HCT116 (cell line): ENCODE measurements at regions not wholly inside any gene's neighbourhood (a gene's known extent, or its start where the extent isn't known, plus 50 kb on each side); places are given as distances from the start of the nearest gene placed in this dataset.

ENCODE experiments used
- CEBPB ChIP-seq: IDR thresholded peaks from 2 replicates; pipeline ENCODE4 v1.6.1; 2012; ENCODE audit warnings: low read depth
- FOSL1 ChIP-seq: IDR thresholded peaks from 2 replicates; pipeline ENCODE4 v1.6.1; 2012; ENCODE audit warnings: low read depth
- POLR2A ChIP-seq: IDR thresholded peaks from 2 replicates; pipeline ENCODE4 v1.7.0; 2011; ENCODE audit warnings: borderline replicate concordance; ENCODE audit not compliant: insufficient read depth, insufficient read length; ENCODE audit errors: extremely low read depth
- SP1 ChIP-seq: IDR thresholded peaks from 2 replicates; pipeline ENCODE4 v1.6.1; 2012; ENCODE audit warnings: low read depth
- TF ChIP-seq, protein P1 (sequence below), 3 experiments: fragments of 200-600 bp in 1 of 3; sonication (generic) in 1 of 3; IDR thresholded peaks in 2 of 3; conservative IDR thresholded peaks in 1 of 3; 2 replicates each; pipeline ENCODE4 v1.5.1; 2012 to 2017; ENCODE audit warnings: low read depth in 2 of 3, low read length in 2 of 3, antibody characterized with exemption in 1 of 3, borderline replicate concordance in 1 of 3, control low read depth in 1 of 3, mild to moderate bottlenecking in 1 of 3, mixed read lengths in 1 of 3, mixed run types in 1 of 3, moderate library complexity in 1 of 3; ENCODE audit not compliant: insufficient read depth in 1 of 3
- TF ChIP-seq, protein P2 (sequence below): IDR thresholded peaks from 2 replicates; pipeline ENCODE4 v1.6.1; 2012; ENCODE audit warnings: low read depth

DNA sequence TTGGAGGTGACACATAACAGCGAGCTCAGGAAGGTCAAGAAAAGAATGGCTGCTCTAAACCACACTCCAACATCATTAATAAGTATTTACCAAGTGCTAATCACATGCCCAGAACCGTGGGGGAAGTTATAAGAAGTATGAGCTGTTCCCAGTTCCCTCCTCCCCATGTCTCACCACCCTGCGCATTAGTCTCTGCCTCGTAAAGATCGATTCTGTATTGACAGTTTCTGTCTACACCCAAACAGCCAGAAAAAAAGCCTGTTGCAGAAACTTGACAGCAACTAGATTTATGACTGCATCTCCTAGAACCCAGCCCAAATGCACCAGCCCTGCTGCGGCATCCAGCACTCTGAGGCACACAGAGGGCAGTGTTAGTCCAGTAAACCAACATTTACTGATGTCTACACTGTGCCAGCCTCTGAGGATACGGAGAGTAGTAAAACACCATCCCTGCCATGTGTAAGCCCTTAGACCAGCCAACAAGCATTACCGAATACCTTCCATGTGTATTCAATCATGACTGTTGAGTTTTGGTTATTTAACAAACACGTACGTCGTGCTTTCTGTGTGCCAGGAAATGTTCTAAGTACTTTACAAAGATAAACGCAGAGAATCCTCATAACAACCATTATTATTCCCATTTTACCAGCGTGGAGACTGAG lies 63.6 kb upstream of the ZBTB40 start:
- TF ChIP-seq, protein P1, sequence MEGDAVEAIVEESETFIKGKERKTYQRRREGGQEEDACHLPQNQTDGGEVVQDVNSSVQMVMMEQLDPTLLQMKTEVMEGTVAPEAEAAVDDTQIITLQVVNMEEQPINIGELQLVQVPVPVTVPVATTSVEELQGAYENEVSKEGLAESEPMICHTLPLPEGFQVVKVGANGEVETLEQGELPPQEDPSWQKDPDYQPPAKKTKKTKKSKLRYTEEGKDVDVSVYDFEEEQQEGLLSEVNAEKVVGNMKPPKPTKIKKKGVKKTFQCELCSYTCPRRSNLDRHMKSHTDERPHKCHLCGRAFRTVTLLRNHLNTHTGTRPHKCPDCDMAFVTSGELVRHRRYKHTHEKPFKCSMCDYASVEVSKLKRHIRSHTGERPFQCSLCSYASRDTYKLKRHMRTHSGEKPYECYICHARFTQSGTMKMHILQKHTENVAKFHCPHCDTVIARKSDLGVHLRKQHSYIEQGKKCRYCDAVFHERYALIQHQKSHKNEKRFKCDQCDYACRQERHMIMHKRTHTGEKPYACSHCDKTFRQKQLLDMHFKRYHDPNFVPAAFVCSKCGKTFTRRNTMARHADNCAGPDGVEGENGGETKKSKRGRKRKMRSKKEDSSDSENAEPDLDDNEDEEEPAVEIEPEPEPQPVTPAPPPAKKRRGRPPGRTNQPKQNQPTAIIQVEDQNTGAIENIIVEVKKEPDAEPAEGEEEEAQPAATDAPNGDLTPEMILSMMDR (IDR thresholded peaks at IDR 0.05 in 2 of 3, conservative IDR thresholded peaks at IDR 0.05 in 1 of 3; ENCODE audit: borderline replicate concordance in 1 of 3, insufficient read depth in 1 of 3, low read depth in 2 of 3, low read length in 2 of 3), result no peak
- TF ChIP-seq POLR2A (no peak), FOSL1 (no peak), CEBPB (no peak), SP1 (no peak)
- TF ChIP-seq, protein P2, sequence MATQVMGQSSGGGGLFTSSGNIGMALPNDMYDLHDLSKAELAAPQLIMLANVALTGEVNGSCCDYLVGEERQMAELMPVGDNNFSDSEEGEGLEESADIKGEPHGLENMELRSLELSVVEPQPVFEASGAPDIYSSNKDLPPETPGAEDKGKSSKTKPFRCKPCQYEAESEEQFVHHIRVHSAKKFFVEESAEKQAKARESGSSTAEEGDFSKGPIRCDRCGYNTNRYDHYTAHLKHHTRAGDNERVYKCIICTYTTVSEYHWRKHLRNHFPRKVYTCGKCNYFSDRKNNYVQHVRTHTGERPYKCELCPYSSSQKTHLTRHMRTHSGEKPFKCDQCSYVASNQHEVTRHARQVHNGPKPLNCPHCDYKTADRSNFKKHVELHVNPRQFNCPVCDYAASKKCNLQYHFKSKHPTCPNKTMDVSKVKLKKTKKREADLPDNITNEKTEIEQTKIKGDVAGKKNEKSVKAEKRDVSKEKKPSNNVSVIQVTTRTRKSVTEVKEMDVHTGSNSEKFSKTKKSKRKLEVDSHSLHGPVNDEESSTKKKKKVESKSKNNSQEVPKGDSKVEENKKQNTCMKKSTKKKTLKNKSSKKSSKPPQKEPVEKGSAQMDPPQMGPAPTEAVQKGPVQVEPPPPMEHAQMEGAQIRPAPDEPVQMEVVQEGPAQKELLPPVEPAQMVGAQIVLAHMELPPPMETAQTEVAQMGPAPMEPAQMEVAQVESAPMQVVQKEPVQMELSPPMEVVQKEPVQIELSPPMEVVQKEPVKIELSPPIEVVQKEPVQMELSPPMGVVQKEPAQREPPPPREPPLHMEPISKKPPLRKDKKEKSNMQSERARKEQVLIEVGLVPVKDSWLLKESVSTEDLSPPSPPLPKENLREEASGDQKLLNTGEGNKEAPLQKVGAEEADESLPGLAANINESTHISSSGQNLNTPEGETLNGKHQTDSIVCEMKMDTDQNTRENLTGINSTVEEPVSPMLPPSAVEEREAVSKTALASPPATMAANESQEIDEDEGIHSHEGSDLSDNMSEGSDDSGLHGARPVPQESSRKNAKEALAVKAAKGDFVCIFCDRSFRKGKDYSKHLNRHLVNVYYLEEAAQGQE, result no peak
